Naive thymus-derived CD4-positive, alpha-beta T cell (primary cell): ENCODE measurements at regions not wholly inside any gene's neighbourhood (a gene's known extent, or its start where the extent isn't known, plus 50 kb on each side); places are given as distances from the start of the nearest gene placed in this dataset.
"Not testable (repeated sequence)": the region's sequence is repeated elsewhere in the genome, so short reads cannot be mapped to it uniquely, and the experiment has no call there.

Experiments
- ATAC-seq: fragments of 150-1000 bp; cut with Tn5 transposase; 2 replicates; pipeline ENCODE4 v1.10.0; 2021; ENCODE audit warnings: mild to moderate bottlenecking, moderate library complexity
- CTCF ChIA-PET: fragments of 350-600 bp; sonication (Branson Sonifier 250); formaldehyde crosslinking; loops from one replicate; lab custom pipeline; 2021; ENCODE audit warnings: antibody characterized with exemption; lab: Charles Lee
- POLR2A ChIA-PET: fragments of 350-600 bp; sonication (Branson Sonifier 250); formaldehyde crosslinking; loops from one replicate; lab custom pipeline; 2021; ENCODE audit warnings: antibody characterized with exemption, inconsistent platforms; lab: Charles Lee
- DNase-seq, 9 donors: peaks; one replicate each; pipeline versions ENCODE4 v3.0.0 to v3.0.0-alpha.2; 2020 to 2022; ENCODE audit warnings: mixed read lengths in 1 of 9
- H3K27ac ChIP-seq: one replicate; pipeline ENCODE4 v1.7.0; 2013; ENCODE audit warnings: mild to moderate bottlenecking, low read depth, low read length, moderate library complexity
- H3K27me3 ChIP-seq, 2 donors: one replicate each; pipeline ENCODE4 v1.7.0; 2013; ENCODE audit warnings: low read length in 2 of 2, mild to moderate bottlenecking in 2 of 2, moderate library complexity in 2 of 2; ENCODE audit not compliant: control insufficient read depth in 2 of 2, insufficient read depth in 2 of 2
- H3K36me3 ChIP-seq, 3 experiments: 1 replicate in 2 of 3; 2 replicates in 1 of 3; pipeline ENCODE4 v1.7.0; 2013; ENCODE audit warnings: low read length in 3 of 3, mild to moderate bottlenecking in 3 of 3, moderate library complexity in 1 of 3; ENCODE audit not compliant: insufficient read depth in 3 of 3, control insufficient read depth in 2 of 3
- H3K4me1 ChIP-seq, 2 donors: one replicate each; pipeline ENCODE4 v1.7.0; 2013; ENCODE audit warnings: low read length in 2 of 2, mild to moderate bottlenecking in 2 of 2, moderate library complexity in 1 of 2; ENCODE audit not compliant: control insufficient read depth in 2 of 2, insufficient read depth in 2 of 2
- H3K4me3 ChIP-seq: 2 replicates; pipeline ENCODE4 v1.7.0; 2013; ENCODE audit warnings: mild to moderate bottlenecking, low read length
- H3K9me3 ChIP-seq, 3 experiments: 1 replicate in 2 of 3; 2 replicates in 1 of 3; pipeline ENCODE4 v1.7.0; 2013; ENCODE audit warnings: low read length in 3 of 3; ENCODE audit not compliant: control insufficient read depth in 2 of 3
- H3K27ac Mint-ChIP-seq, 9 donors: one replicate each; pipeline ENCODE4 v1.8.0; 2020 to 2022; ENCODE audit warnings: mixed read lengths in 9 of 9, mild to moderate bottlenecking in 8 of 9, moderate library complexity in 5 of 9, inconsistent platforms in 2 of 9
- H3K27me3 Mint-ChIP-seq, 5 donors: one replicate each; pipeline ENCODE4 v1.8.0; 2021 to 2022; ENCODE audit warnings: mixed read lengths in 5 of 5, mild to moderate bottlenecking in 1 of 5
- H3K36me3 Mint-ChIP-seq, 5 donors: one replicate each; pipeline ENCODE4 v1.8.0; 2020 to 2022; ENCODE audit warnings: mixed read lengths in 5 of 5, mild to moderate bottlenecking in 3 of 5, inconsistent platforms in 1 of 5
- H3K4me1 Mint-ChIP-seq, 7 donors: one replicate each; pipeline ENCODE4 v1.8.0; 2020 to 2022; ENCODE audit warnings: mixed read lengths in 7 of 7, mild to moderate bottlenecking in 3 of 7, inconsistent platforms in 1 of 7
- H3K4me3 Mint-ChIP-seq, 10 donors: one replicate each; pipeline ENCODE4 v1.8.0; 2020 to 2022; ENCODE audit warnings: mild to moderate bottlenecking in 10 of 10, mixed read lengths in 10 of 10, moderate library complexity in 6 of 10, inconsistent platforms in 2 of 10
- H3K9me3 Mint-ChIP-seq, 11 donors: one replicate each; pipeline ENCODE4 v1.8.0; 2020 to 2022; ENCODE audit warnings: mixed read lengths in 11 of 11, mild to moderate bottlenecking in 4 of 11, inconsistent platforms in 1 of 11, moderate library complexity in 1 of 11
- intact Hi-C, 2 donors: fragments of 100-400 bp; cut with micrococcal nuclease; formaldehyde crosslinking; loops; one replicate each; pipeline ENCODE4 v1.15.1; 2023

GRCh38 chr4:160745126-160745525 lies 1418.7 kb downstream of the FSTL5 start:
- Mint-ChIP-seq H3K4me3 (no peak overlapping the region), H3K27me3 (no peaks in the 10 kb centered on the region), H3K27ac (no peak overlapping the region), H3K36me3 (no peaks in the 10 kb centered on the region), H3K9me3 (peaks cover 0 to 18% (median 11%) of the 10 kb centered on the region in 11 donors), H3K4me1 (no peaks in the 10 kb centered on the region)
- CTCF ChIA-PET, result no interaction called here
- Histone ChIP-seq H3K4me1 (no peaks in the 10 kb centered on the region), H3K4me3 (no peak overlapping the region), H3K36me3 (no peaks in the 10 kb centered on the region), H3K9me3 (no peaks in the 10 kb centered on the region), H3K27ac (no peak overlapping the region), H3K27me3 (no peaks in the 10 kb centered on the region)
- intact Hi-C loops, result no loop called here
- DNase-seq, result no peak
- no peak for ATAC-seq
- POLR2A ChIA-PET, result no interaction called here

GRCh38 chr4:160746585-160746984 lies 1417.2 kb downstream of the FSTL5 start:
- H3K27me3 Mint-ChIP-seq, DNase-seq, H3K4me3 ChIP-seq, ATAC-seq, H3K36me3 Mint-ChIP-seq, H3K4me1 ChIP-seq, H3K4me3 Mint-ChIP-seq, H3K27ac ChIP-seq, POLR2A ChIA-PET, H3K4me1 Mint-ChIP-seq, intact Hi-C loops, H3K9me3 ChIP-seq, H3K27me3 ChIP-seq, H3K36me3 ChIP-seq, H3K27ac Mint-ChIP-seq, CTCF ChIA-PET: not testable (repeated sequence)
- H3K9me3 Mint-ChIP-seq, result peaks cover 0 to 20% (median 10%) of the 10 kb centered on the region in 11 donors

DNA sequence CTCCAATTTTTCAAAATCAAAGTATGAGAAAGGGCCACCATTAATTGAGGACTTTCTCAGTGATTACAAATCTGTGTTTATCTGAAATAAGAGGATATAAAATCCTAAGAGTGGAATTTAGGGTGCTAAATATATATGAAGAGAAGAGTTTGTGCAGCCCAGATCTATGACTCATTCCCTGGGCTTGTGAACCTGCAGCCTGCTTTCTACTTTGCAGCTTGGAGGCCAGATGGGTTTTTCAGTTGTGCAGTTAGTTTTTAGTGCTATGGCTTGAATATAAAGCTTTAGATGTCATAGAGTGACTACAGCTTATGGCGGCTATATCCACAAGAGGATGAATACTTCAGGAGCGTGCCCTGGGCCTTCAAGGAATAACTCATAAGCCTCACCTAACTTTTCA lies 1391.1 kb downstream of the FSTL5 start:
- Mint-ChIP-seq H3K4me3 (no peak overlapping the region), H3K27me3 (no peaks in the 10 kb centered on the region), H3K27ac (no peak overlapping the region), H3K36me3 (no peaks in the 10 kb centered on the region), H3K4me1 (no peaks in the 10 kb centered on the region), H3K9me3 (peaks cover 0 to 20% (median 0%) of the 10 kb centered on the region in 11 donors)
- Histone ChIP-seq H3K27ac (no peak overlapping the region), H3K9me3 (no peaks in the 10 kb centered on the region), H3K4me3 (no peak overlapping the region), H3K36me3 (no peaks in the 10 kb centered on the region), H3K4me1 (no peaks in the 10 kb centered on the region), H3K27me3 (no peaks in the 10 kb centered on the region)
- CTCF ChIA-PET, result no interaction called here
- intact Hi-C loops, result no loop called here
- DNase-seq (no peak), ATAC-seq (no peak)
- POLR2A ChIA-PET, result no interaction called here

DNA sequence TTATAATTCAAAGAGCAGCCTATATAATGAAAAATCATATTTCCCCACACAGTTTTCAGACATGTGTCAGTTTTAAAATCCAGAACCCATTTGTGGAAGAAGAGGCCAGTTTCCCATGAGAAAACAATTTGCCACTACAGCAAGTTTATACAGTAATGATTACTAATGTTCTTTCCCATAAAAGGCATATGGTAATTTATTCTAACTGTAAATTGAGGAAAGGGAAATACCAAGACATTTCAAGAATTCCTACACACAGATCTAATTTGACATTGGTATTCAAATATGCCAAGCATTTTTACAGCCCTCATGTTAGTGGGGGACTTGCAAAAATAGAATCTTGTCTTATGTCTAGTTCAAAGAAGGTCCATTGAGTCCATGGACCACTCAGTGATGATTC lies 1368.6 kb downstream of the FSTL5 start:
- H3K27me3 ChIP-seq, result no peaks in the 10 kb centered on the region
- no peaks in the 10 kb centered on the region for H3K9me3 ChIP-seq
- Mint-ChIP-seq H3K27ac (no peak overlapping the region), H3K4me3 (no peak overlapping the region), H3K36me3 (peaks cover 0 to 4% (median 0%) of the 10 kb centered on the region in 5 donors), H3K4me1 (no peaks in the 10 kb centered on the region), H3K9me3 (peaks cover 4 to 29% (median 13%) of the 10 kb centered on the region in 11 donors), H3K27me3 (no peaks in the 10 kb centered on the region)
- DNase-seq, result no peak
- ChIA-PET POLR2A (no interaction called here), CTCF (no interaction called here)
- no peak overlapping the region for H3K27ac ChIP-seq
- H3K4me1 ChIP-seq, result no peaks in the 10 kb centered on the region
- intact Hi-C loops, result no loop called here
- no peak for ATAC-seq
- no peak overlapping the region for H3K4me3 ChIP-seq
- H3K36me3 ChIP-seq, result no peaks in the 10 kb centered on the region

GRCh38 chr4:160808174-160808573 lies 1355.6 kb downstream of the FSTL5 start:
- no peaks in the 10 kb centered on the region for H3K4me1 Mint-ChIP-seq
- ChIA-PET CTCF (no interaction called here), POLR2A (no interaction called here)
- no peak for DNase-seq
- H3K27me3 Mint-ChIP-seq, result no peaks in the 10 kb centered on the region
- peaks cover 0 to 10% (median 3%) of the 10 kb centered on the region in 11 donors for H3K9me3 Mint-ChIP-seq
- H3K27ac ChIP-seq, result no peak overlapping the region
- ATAC-seq, result no peak
- intact Hi-C loops, result no loop called here
- H3K4me1 ChIP-seq, result no peaks in the 10 kb centered on the region
- no peaks in the 10 kb centered on the region for H3K27me3 ChIP-seq
- H3K4me3 Mint-ChIP-seq, result no peak overlapping the region
- H3K4me3 ChIP-seq, result no peak overlapping the region
- H3K36me3 ChIP-seq, result no peaks in the 10 kb centered on the region
- no peaks in the 10 kb centered on the region for H3K9me3 ChIP-seq
- no peak overlapping the region for H3K27ac Mint-ChIP-seq
- no peaks in the 10 kb centered on the region for H3K36me3 Mint-ChIP-seq

- CTCF ChIA-PET, result no interaction called here
- intact Hi-C loops, result no loop called here
These were observed 1354.2 kb downstream of the FSTL5 start for GRCh38 chr4:160809576-160809975.

GRCh38 chr4:160810424-160810823 lies 1353.4 kb downstream of the FSTL5 start:
- H3K27ac Mint-ChIP-seq, result no peak overlapping the region
- no peaks in the 10 kb centered on the region for H3K4me1 ChIP-seq
- H3K9me3 ChIP-seq, result no peaks in the 10 kb centered on the region
- H3K27me3 ChIP-seq, result no peaks in the 10 kb centered on the region
- no peak overlapping the region for H3K27ac ChIP-seq
- intact Hi-C loops, result no loop called here
- no peaks in the 10 kb centered on the region for H3K27me3 Mint-ChIP-seq
- CTCF ChIA-PET, result no interaction called here
- H3K36me3 Mint-ChIP-seq, result no peaks in the 10 kb centered on the region
- ATAC-seq (no peak), DNase-seq (no peak)
- H3K9me3 Mint-ChIP-seq, result peaks cover 0 to 15% (median 3%) of the 10 kb centered on the region in 11 donors
- no peak overlapping the region for H3K4me3 Mint-ChIP-seq
- H3K4me3 ChIP-seq, result no peak overlapping the region
- no peaks in the 10 kb centered on the region for H3K36me3 ChIP-seq
- POLR2A ChIA-PET, result no interaction called here
- no peaks in the 10 kb centered on the region for H3K4me1 Mint-ChIP-seq

More at GRCh38 chr4:160809576-160809975, 1354.2 kb downstream of the FSTL5 start:
- no peaks in the 10 kb centered on the region for H3K9me3 ChIP-seq
- Mint-ChIP-seq H3K4me3 (no peak overlapping the region), H3K36me3 (no peaks in the 10 kb centered on the region), H3K4me1 (no peaks in the 10 kb centered on the region), H3K27me3 (no peaks in the 10 kb centered on the region), H3K9me3 (peaks cover 0 to 15% (median 3%) of the 10 kb centered on the region in 11 donors), H3K27ac (no peak overlapping the region)
- DNase-seq (no peak), ATAC-seq (no peak)
- no peaks in the 10 kb centered on the region for H3K4me1 ChIP-seq
- H3K27me3 ChIP-seq, result no peaks in the 10 kb centered on the region
- H3K36me3 ChIP-seq, result no peaks in the 10 kb centered on the region
- no peak overlapping the region for H3K27ac ChIP-seq
- H3K4me3 ChIP-seq, result no peak overlapping the region
- POLR2A ChIA-PET, result no interaction called here
